HG03439 (cell line): ENCODE measurements at regions not wholly inside any gene's neighbourhood (a gene's known extent, or its start where the extent isn't known, plus 50 kb on each side); places are given as distances from the start of the nearest gene placed in this dataset.
"Not testable (repeated sequence)": the region's sequence is repeated elsewhere in the genome, so short reads cannot be mapped to it uniquely, and the experiment has no call there.

ENCODE experiments used
- ATAC-seq: cut with Tn5 transposase; IDR thresholded peaks from one replicate; pipeline ENCODE4 v1.9.1; 2021; ENCODE audit warnings: mild to moderate bottlenecking, moderate library complexity; ENCODE audit not compliant: unreplicated experiment

DNA sequence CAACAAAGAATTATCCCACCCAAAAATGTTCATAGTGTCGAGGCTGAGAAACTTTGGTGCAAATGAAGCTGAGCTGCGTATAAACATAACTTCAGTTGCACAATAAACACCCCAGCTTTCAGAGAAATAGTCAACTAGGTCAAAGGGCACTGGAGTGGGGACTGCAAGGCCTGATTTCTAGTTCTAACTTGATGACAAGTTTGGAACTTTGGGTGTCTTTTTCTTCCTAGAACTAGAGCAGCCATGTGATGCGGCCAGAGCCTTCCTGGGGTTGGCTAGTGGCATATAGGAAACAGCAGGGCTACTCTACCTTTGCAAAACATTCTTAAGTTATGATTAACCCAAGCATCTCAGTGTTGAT, 298.4 kb upstream of the AMIGO2 start:
- no peak for ATAC-seq

DNA sequence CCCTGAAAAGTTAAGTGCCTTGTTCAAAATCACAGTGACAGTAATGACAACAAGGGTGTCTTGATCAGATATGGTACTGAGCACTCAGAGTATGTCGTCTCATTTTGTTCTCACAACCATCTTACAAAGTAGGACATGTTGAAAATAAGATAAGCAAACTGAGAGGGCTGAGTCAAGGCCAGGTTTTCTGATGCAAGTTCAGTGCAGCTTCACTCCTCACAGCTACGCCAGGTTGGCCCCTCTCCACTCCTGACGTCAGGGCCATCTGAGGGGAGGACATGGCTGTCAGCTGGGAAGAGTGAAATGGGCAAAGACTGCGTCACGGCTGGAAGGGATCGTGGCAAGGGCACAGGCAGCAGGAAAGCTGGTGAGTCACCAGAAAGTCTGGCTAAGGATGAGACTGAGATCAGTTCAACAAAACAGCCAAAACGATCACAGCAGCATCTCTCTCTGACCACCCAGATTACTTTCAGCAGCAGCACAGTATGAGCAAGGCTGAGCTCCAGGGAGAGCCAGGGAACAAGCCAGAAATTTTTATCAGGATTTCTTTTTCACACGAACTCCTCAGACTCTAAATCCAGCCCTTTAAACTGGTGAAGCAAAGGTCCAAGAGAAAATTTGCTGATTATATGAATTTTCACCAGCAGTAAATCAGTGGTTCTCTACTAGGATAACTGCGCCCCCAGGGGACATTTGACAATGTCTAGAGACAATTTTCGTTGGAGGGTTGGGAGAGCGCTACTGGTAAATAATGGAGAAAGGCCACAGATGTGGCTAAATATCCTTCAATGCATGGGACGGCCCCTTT, 297.9 kb upstream of the AMIGO2 start:
- no peak for ATAC-seq

DNA sequence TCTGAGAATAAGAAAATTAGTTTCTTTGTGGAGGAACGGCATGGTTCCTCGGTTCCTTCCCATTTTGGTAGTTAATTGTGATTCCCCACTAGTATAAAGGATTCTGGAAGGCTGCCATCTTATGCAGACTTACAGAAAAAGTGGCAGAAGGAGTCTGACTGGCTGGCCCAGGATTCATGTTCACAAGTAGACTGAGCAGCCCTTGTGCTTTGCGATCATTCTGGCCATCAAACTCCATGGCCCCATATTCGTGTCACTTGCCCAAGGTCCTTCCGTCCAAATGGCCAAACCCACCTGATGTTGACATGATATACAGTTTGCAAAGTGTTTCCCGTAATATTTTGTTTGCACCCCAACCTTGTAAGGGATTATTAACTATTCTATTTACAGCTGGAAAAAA, 297.2 kb upstream of the AMIGO2 start:
- ATAC-seq = no peak

DNA sequence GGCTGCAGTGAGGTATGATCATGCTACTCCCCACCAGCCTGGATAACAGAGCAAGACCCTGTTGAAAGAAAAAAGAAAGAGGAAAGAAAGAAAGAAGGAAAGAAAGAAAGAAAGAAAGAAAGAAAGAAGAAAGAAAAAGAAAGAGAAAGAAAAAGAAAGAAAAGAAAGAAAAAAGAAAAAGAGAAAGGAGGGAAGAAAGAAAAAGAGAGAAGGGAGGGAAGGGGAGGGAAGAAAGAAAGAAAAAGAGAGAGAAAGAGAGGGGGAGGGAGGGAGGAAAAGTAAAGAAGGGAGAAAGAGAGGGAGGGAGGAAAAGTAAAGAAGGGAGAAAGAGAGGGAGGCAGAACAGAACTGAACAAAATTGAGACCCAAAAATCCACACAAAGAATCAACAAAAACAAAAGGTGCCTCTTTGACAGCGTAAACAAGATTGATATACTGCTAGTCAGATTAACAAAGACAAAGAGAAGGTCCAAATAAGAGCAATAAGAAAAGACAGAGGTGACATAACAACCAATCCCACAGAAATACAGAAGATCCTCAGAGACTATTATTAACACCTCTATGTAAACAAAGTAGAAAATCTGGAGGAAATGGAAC, 293.9 kb upstream of the AMIGO2 start:
- no peak for ATAC-seq

DNA sequence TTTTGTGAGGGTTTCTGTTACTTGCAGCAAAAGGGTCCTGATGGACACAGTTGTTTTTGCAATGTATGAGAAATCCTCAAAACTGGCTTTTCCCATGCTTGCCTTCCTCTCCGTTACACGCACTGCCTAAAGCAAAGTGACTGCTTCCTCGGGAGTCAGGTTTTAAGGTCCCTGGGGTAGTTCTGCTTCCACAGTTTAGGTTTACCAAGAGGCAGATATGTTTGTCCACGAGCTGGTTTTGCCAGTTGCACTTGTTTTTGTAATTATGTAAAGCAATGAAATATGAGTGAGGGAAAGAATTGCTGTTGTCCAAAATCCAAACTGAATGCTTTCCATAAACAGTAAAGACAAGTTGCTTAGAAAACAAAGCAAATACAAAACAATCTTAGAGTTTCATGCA, 290.7 kb upstream of the AMIGO2 start:
- no peak for ATAC-seq

DNA sequence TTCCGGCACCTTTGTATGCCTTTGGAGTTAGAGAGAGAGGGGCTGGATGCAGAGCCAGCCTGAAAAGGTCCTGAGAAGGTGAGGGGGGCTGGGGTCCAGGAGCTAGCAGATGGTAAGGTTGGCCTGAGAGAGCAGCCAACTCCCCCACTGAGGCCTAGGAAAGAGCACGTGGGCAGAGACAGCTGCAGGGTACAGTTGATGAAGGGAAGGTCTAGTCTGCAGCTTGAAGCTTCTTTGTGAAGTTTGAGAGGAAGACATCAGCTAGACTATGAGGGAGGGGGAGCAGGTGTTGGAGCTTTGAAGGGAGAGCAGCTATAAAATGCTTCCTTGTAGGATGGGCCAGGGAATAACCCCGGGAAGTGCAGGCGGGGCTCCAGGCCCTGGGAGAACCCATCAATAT, 289.3 kb upstream of the AMIGO2 start:
- ATAC-seq = no peak

DNA sequence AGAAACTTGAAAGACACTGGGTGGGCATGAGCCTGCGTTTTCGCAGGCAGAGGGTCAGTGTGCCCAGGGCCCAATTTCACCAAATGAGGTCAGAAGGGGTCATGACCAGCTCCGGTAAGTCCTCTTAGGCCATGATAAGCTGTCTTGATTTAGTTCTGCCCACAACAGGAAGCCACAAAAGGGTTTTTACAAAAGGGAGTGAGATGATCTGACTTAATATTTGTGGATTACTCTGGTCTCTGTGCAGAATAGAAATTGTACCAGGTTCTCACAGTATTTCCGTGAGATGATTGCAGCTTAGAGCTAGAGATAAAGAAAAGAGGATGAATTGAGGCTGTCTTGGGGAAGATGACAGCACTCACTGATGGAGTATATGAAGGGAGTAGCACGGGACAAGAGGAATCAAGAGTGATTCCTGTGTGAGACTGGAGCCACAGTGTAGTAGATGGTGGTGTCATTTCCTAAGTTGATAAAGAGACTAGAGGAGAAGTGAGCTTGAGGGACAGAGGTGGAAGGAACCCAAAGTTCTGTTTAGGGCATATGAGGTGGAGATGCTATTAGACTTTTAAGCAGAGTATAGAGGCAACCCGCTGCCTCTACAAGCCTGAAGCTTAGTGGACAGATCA, 288.3 kb upstream of the AMIGO2 start:
- ATAC-seq = no peak

DNA sequence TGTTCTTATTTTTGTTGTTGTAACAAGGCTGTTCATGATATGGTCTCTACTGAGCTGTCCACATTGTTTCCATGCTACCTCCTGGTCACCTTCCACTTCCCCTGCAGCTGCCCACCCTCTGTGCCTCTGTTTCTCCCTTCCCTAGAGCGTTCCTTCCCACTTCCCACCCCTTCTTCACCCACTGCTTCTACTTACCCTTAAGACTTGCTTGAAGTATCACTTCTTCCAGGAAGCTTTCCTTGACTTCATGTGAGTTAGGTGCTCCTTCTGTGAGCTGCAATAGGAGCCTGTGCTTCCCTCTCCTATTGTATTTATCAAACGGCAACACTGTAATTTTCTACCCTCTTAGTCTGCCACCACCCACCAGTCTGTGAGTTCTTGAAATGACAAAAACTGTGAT, 286.8 kb upstream of the AMIGO2 start:
- ATAC-seq = no peak

DNA sequence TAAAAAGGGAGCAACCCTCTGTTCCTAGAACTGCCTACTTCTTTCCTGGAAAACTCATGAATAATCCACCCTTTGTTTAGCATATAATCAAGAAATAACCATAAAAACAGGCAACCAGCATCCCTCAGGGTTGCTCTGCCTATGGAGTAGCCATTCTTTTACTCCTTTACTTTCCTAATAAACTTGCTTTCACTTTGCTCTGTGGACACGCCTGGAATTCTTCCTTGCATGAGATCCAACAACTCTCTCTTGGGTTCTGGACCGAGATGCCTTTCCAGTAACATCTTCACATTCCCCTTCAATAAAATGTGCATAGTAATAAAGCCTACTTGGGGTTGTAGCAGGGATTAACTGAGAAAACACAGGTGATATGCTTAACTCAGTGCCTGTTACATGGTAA, 286.4 kb upstream of the AMIGO2 start:
- no peak for ATAC-seq

DNA sequence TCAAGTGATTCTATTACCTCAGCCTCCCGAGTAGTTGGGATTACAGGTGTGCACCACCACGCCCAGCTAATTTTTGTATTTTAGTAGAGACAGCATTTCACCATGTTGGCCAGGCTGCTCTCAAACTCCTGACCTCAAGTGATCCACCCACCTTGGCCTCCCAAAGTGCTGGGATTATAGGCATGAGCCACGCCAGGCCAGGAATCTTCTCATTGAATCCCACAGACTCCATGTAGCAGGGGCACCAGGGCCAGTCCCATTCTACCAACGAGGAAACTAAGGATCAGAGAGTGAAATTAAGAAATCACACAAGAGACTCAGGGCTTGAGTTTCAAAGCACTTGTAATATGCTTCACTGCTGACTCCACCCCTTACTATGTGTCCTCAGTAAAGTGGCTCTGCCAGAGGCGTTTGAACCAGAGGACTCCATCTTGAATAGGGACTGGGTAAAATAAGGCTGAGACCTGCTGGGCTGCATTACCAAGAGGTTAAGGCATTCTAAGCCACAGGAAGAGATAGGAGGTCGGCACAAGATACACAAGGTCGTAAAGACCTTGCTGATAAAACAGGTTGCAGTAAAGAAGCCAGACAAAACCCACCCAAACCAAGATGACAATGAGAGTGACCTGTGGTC, 285.8 kb upstream of the AMIGO2 start:
- not testable (repeated sequence) for ATAC-seq

DNA sequence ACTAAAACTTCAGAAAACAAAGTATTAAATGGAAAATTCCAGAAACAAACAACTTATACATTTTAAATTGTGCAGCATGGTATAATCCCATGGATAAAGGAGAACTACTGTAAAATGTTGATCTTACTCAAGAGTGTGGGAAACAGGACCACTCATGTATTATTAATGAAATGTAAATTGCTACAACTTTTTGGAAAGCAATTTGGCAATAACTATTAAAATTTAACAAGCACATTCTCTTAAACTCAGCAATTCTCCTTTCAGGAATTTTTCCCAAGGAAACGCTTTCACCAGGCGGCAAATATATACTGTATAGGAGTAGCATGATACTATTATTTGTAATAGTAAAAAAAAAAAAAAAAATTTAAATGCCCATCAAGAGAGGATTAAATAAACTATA, 284.5 kb upstream of the AMIGO2 start:
- ATAC-seq = no peak

DNA sequence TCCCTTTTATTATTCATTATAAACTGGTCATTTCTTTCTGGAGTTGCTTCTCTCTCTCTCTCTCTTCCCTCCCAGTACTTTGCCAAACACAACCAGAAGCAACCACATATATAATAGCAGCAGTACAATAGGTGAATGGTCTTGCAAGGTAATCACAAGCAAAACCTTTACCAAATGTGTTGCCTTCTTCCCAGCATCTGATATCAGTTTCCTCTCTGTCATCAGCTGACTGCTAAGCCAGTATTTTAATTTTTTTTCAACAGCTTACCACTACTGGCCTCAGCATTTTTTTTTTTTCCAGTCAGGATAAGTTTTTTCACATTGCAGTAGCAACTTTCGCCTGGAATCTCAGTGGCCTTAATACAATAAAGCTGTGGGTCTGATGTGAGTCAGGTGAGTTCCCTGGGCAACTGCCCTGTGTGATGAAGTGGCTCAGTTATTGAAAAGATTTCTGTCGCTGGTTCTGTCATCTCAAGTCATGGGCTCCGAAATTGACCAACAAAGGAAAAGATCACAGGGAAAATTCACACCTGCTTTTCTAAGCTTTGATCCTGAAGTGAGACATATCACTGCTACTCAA, 282.5 kb upstream of the AMIGO2 start:
- no peak for ATAC-seq

DNA sequence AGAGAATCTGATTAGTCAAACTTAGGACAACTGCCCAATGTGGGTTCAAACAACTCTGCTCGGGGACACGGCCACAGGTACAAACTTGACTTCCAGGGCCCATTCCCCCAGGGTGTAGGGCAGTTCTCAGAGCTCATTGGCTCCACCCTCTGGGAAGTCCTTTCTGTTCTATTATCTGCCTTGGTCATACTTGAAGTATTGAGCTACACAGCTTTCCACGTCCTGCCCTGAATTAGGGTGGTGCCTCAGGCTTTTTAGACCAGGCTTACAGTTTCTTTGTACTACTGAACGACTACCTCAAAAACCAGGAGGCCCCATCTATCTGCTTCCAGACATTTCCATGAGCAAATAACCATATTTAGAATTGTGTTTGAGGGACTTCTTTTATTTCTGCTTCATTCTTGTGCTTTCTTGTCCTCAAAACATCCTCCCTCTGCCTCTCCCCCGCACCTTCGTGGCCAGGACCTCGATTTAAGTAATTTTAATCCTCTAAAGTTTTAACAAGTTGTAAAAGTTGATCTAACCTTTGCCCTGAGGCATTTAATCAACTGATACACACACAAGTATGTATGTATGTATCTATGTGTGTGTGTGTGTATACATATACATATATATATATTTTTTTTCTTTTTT, 281.7 kb upstream of the AMIGO2 start:
- ATAC-seq = peak; percentile 95

DNA sequence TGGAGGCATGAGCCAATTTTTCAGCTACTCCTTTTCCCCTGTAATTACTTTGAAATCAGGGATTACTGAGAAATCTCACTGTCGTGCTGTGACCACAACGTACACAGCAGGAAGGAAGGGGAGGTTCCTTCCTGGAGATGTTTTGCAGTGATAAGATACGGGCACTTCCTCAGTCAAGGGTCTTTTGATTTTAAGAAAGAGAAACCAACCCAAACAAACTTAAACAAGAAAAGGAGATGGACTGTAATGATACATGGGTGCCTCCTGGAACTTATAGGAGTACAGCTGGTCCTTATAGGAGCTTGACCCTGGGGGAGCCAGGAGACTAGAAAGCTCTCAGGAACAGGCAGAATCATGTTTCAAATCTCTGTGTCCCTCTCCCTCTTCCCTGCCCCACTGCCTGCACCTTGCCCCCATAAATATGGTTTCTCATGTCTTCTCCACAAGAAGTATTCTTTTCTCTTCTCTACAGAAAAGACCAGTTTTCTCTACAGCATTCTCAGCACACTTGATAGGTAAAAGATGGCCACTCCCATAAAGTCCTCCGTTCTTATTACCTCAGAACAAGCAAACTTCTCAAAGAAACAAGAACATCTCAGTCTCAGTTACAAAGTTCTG, 281.1 kb upstream of the AMIGO2 start:
- ATAC-seq = peak; percentile 29

DNA sequence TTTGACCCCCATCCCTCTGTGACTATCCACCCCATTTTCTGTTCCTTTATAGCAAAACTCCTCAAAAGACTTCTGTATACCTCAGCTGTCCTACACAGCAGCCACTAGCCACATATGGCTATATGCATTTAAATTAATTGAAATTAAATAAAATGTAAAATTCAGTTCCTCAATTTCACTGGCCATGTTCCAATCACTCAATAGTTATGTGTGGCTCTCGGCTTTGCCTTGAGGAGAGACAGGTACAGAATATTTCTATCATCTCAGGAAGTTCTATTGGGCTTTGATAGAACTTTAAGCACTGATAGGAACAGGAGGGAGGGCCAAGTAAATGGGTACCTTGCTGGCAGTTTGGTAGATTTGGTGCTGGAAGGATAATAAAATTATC, 280.3 kb upstream of the AMIGO2 start:
- ATAC-seq = no peak

DNA sequence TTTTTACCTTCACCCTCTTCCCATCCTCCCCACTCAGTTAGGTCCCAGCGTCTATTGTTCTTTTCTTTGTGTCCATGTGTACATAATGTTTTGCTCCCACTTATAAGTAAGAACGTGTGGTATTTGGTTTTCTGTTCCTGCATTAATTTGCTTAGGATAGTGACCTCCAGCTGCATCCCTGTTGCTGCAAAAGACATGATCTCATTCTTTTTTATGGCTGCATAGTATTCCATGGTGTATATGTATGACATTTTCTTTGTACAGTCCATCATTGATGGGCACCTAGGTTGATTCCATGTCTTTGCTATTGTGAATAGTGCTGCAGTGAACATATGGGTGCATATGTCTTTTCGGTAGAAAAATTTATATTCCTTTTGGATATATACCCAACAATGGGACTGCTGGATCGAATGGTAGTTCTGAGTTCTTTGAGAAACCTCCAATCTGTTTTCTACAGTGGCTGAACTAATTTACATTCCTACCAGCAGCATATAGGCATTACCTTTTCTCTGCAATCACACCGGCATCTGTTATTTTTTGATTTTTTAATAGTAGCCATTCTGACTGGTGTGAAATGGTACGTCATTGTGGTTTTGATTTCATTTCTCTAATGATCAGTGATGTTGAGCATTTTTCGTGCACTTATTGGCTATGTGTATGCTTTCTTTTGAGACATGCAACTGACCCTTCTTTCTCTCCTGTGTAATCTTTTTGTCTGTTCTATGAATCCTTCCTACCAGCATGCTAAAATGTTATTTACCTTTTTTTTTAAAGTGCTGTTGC, 279.7 kb upstream of the AMIGO2 start:
- ATAC-seq = no peak

DNA sequence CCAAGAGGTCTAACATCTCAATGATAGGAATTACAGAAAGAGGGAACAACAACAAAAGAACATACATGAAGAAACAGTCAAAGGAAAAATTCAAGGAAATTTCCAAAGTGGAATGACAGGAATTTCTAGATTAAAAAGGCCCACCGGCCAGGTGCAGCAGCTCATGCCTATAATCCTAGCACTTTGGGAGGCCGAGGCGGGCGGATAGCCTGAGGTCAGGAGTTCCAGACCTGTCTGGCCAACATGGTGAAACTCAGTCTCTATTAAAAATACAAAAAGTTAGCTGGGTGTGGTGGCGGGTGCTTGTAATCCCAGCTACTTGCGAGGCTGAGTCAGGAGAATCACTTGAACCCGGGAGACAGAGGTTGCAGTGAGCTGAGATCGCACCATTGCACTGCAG, 277.2 kb upstream of the AMIGO2 start:
- ATAC-seq = not testable (repeated sequence)

DNA sequence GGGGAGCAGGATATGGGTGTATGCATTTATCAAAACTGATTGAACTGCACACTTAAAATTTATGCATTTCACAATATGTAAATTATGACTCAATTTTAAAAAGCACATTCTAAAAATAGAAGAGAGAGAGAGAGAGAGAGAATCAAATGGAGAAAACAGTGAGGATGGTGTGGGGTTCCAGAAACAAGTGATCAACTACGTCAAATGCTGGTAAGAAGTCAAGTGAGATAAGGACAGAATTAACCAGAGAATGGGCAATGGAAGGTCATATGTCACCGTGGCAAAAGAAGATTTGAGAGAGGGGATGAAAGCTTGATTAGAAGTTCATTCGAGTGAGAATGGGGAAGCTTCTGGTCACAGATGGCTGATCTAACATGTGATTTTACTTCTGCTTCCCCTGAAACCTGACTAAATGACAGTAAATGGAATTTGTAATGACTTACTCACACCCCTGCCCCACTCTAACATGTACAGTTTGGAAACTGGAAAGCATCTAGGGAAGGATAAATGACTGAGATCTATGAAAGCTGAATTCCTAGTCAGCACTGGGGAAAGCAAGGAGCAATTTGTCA, 276.5 kb upstream of the AMIGO2 start:
- peak; percentile 67 for ATAC-seq

DNA sequence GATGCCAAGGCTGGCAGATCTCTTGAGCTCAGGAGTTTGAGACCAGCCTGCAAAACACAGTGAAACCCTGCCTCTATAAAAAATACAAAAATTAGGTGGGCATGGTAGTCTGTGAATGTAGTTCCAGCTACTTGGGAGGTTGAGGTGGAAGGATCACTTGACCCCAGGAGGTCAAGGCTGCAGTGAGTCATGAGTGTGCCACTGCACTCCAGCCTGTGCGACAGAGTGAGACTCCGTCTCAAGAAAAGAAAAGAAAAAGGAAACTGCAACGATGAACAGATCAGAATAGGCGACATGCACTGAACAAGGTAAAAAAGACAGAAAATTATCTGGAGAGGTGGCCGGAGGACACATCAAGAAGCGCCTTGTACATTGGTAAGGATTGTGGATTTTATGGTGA, 273.7 kb upstream of the AMIGO2 start:
- ATAC-seq = no peak

DNA sequence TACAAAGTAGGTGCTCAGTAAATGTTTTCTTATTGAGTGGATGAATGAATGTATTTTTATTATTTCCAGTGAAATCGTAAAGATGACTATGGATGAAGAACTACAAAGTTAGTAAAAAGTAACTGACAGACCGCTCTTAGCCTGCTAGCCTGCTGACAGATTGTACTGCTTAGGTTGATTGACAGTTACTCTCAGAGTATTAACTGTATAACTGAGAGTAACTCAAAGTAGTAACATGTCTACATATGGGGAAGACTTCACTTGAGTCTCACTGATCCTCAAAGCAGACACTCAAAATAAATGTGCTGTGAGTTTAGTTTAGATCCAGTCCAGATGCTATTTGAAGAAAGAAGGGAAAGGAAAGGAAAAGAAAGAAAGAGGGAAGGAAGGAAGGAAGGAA, 272.3 kb upstream of the AMIGO2 start:
- no peak for ATAC-seq
